Activated T-helper 17 cell treated with anti-CD3 and anti-CD28 coated beads, Interleukin-2, amount 50 U/mL, for 72 hours (primary cell): ENCODE measurements at regions not wholly inside any gene's neighbourhood (a gene's known extent, or its start where the extent isn't known, plus 50 kb on each side); places are given as distances from the start of the nearest gene placed in this dataset.
"Not testable (repeated sequence)": the region's sequence is repeated elsewhere in the genome, so short reads cannot be mapped to it uniquely, and the experiment has no call there.

Experiments used
- ATAC-seq: fragments of 150-1000 bp; cut with Tn5 transposase; replicated peaks from 2 replicates; pipeline ENCODE4 v1.10.0; 2021; ENCODE audit warnings: mild to moderate bottlenecking, moderate library complexity
- H3K27ac Mint-ChIP-seq: one replicate; pipeline ENCODE4 v1.8.0; 2022; ENCODE audit warnings: mixed read lengths
- H3K27me3 Mint-ChIP-seq: one replicate; pipeline ENCODE4 v1.8.0; 2022; ENCODE audit warnings: mixed read lengths
- H3K36me3 Mint-ChIP-seq: one replicate; pipeline ENCODE4 v1.8.0; 2022; ENCODE audit warnings: low read depth, mild to moderate bottlenecking, mixed read lengths
- H3K4me1 Mint-ChIP-seq: one replicate; pipeline ENCODE4 v1.8.0; 2022; ENCODE audit warnings: mixed read lengths
- H3K4me3 Mint-ChIP-seq: one replicate; pipeline ENCODE4 v1.8.0; 2022; ENCODE audit warnings: mild to moderate bottlenecking, mixed read lengths
- H3K9me3 Mint-ChIP-seq: one replicate; pipeline ENCODE4 v1.8.0; 2022; ENCODE audit warnings: mixed read lengths

- not testable (repeated sequence) for ATAC-seq, H3K9me3 Mint-ChIP-seq, H3K4me3 Mint-ChIP-seq, H3K36me3 Mint-ChIP-seq, H3K27me3 Mint-ChIP-seq, H3K4me1 Mint-ChIP-seq, H3K27ac Mint-ChIP-seq
Measured at GRCh38 chr2:91503959-91504741, 2812.7 kb downstream of the RPIA start.

DNA sequence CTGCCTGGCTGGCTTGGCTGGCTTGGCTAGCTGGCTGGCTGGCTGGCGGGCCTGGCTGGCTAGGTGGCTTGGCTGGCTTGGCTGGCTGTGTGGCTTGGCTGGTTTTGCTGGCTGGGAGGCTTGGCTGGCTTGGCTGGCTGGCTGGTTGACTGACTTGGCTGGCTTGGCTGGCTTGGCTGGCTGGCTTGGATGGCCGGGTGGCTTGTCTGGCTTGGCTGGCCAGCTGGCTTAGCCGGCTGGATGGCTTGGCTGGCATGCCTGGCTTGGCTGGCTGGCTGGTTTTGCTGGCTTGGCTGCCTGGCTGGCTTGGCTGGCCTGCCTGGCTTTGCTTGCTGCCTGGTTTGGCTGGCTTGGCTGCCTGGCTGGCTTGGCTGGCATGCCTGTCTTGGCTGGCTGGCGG, 2817.3 kb downstream of the RPIA start:
- not testable (repeated sequence) for ATAC-seq, H3K4me1 Mint-ChIP-seq, H3K9me3 Mint-ChIP-seq, H3K27me3 Mint-ChIP-seq, H3K36me3 Mint-ChIP-seq, H3K4me3 Mint-ChIP-seq, H3K27ac Mint-ChIP-seq

DNA sequence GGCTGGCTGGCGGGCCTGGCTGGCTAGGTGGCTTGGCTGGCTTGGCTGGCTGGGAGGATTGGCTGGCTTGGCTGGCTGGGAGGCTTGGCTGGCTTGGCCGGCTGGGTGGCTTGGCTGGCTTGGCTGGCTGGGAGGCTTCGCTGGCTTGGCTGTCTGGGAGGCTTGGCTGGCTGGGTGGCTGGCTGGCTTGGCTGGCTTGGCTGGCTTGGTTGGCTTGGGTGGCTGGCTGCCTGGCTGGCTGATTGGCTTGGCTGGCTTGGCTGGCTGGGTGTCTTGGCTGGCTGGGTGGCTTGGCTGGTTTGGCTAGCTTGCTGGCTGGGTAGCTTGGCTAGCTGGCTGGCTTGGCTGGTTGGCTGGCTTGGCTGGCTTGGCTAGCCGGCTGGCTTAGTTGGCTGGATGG, 2817.8 kb downstream of the RPIA start:
- H3K4me3 Mint-ChIP-seq, H3K27me3 Mint-ChIP-seq, H3K36me3 Mint-ChIP-seq, H3K27ac Mint-ChIP-seq, H3K4me1 Mint-ChIP-seq, ATAC-seq, H3K9me3 Mint-ChIP-seq: not testable (repeated sequence)

- H3K9me3 Mint-ChIP-seq, H3K4me1 Mint-ChIP-seq, H3K27ac Mint-ChIP-seq, H3K4me3 Mint-ChIP-seq, ATAC-seq, H3K27me3 Mint-ChIP-seq, H3K36me3 Mint-ChIP-seq: not testable (repeated sequence)
Measured at GRCh38 chr2:91511166-91511565, 2819.7 kb downstream of the RPIA start.

DNA sequence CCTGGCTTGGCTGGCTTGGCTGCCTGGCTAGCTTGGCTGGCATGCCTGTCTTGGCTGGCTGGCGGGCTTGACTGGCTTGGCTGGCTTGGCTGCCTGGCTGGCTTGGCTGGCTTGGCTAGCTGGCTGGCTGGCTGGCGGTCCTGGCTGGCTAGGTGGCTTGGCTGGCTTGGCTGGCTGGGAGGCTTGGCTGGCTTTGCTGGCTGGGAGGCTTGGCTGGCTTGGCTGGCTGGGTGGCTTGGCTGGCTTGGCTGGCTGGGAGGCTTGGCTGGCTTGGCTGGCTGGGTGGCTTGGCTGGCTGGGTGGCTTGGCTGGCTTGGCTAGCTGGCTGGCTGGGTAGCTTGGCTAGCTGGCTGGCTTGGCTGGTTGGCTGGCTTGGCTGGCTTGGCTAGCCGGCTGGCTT, 2824.5 kb downstream of the RPIA start:
- not testable (repeated sequence) for H3K9me3 Mint-ChIP-seq, H3K27ac Mint-ChIP-seq

GRCh38 chr2:91516669-91517068, 2825.2 kb downstream of the RPIA start:
- not testable (repeated sequence) for H3K36me3 Mint-ChIP-seq, H3K4me1 Mint-ChIP-seq

More for the DNA sequence above, 2824.5 kb downstream of the RPIA start:
- not testable (repeated sequence) for H3K27me3 Mint-ChIP-seq, H3K4me1 Mint-ChIP-seq, H3K4me3 Mint-ChIP-seq, H3K36me3 Mint-ChIP-seq, ATAC-seq

DNA sequence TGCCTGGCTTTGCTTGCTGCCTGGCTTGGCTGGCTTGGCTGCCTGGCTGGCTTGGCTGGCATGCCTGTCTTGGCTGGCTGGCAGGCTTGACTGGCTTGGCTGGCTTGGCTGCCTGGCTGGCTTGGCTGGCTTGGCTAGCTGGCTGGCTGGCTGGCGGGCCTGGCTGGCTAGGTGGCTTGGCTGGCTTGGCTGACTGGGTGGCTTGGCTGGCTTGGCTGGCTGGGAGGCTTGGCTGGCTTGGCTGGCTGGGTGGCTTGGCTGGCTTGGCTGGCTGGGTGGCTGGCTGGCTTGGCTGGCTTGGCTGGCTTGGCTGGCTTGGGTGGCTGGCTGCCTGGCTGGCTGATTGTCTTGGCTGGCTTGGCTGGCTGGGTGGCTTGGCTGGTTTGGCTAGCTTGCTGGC, 2826.4 kb downstream of the RPIA start:
- H3K4me1 Mint-ChIP-seq, H3K27me3 Mint-ChIP-seq, H3K27ac Mint-ChIP-seq, ATAC-seq, H3K9me3 Mint-ChIP-seq, H3K4me3 Mint-ChIP-seq, H3K36me3 Mint-ChIP-seq: not testable (repeated sequence)

More at GRCh38 chr2:91516669-91517068, 2825.2 kb downstream of the RPIA start:
- ATAC-seq, H3K27ac Mint-ChIP-seq, H3K27me3 Mint-ChIP-seq, H3K4me3 Mint-ChIP-seq, H3K9me3 Mint-ChIP-seq: not testable (repeated sequence)

GRCh38 chr2:91518361-91518981, 2827.0 kb downstream of the RPIA start:
- H3K27me3 Mint-ChIP-seq, H3K36me3 Mint-ChIP-seq, ATAC-seq, H3K27ac Mint-ChIP-seq, H3K4me3 Mint-ChIP-seq, H3K9me3 Mint-ChIP-seq, H3K4me1 Mint-ChIP-seq: not testable (repeated sequence)

GRCh38 chr2:91519359-91519758, 2827.9 kb downstream of the RPIA start:
- not testable (repeated sequence) for H3K27ac Mint-ChIP-seq, ATAC-seq, H3K9me3 Mint-ChIP-seq, H3K36me3 Mint-ChIP-seq, H3K27me3 Mint-ChIP-seq, H3K4me3 Mint-ChIP-seq, H3K4me1 Mint-ChIP-seq

GRCh38 chr2:91519914-91520313, 2828.4 kb downstream of the RPIA start:
- H3K27ac Mint-ChIP-seq, H3K36me3 Mint-ChIP-seq, H3K27me3 Mint-ChIP-seq, ATAC-seq, H3K9me3 Mint-ChIP-seq, H3K4me3 Mint-ChIP-seq, H3K4me1 Mint-ChIP-seq: not testable (repeated sequence)

DNA sequence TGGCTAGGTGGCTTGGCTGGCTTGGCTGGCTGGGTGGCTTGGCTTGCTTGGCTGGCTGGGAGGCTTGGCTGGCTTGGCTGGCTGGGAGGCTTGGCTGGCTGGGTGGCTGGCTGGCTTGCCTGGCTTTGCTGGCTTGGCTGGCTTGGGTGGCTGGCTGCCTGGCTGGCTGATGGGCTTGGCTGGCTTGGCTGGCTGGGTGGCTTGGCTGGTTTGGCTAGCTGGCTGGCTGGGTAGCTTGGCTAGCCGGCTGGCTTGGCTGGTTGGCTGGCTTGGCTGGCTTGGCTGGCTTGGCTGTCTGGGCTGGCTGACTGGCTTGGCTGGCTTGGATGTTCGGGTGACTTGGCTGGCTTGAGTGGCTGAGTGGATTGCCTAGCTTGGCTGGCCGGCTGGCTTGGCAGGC, 2829.1 kb downstream of the RPIA start:
- not testable (repeated sequence) for H3K4me3 Mint-ChIP-seq, ATAC-seq, H3K36me3 Mint-ChIP-seq, H3K27ac Mint-ChIP-seq, H3K27me3 Mint-ChIP-seq, H3K9me3 Mint-ChIP-seq, H3K4me1 Mint-ChIP-seq

- not testable (repeated sequence) for H3K36me3 Mint-ChIP-seq, H3K27me3 Mint-ChIP-seq, H3K9me3 Mint-ChIP-seq, H3K4me3 Mint-ChIP-seq, H3K4me1 Mint-ChIP-seq, H3K27ac Mint-ChIP-seq, ATAC-seq
Measured at GRCh38 chr2:91520972-91521535, 2829.6 kb downstream of the RPIA start.

DNA sequence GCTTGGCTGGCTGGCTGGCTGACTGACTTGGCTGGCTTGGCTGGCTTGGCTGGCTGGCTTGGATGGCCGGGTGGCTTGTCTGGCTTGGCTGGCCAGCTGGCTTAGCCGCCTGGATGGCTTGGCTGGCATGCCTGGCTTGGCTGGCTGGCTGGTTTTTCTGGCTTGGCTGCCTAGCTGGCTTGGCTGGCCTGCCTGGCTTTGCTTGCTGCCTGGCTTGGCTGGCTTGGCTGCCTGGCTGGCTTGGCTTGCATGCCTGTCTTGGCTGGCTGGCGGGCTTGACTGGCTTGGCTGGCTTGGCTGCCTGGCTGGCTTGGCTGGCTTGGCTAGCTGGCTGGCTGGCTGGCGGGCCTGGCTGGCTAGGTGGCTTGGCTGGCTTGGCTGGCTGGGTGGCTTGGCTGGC, 2830.5 kb downstream of the RPIA start:
- not testable (repeated sequence) for H3K36me3 Mint-ChIP-seq, H3K4me3 Mint-ChIP-seq, H3K27ac Mint-ChIP-seq, H3K27me3 Mint-ChIP-seq, H3K4me1 Mint-ChIP-seq, ATAC-seq, H3K9me3 Mint-ChIP-seq

- H3K4me1 Mint-ChIP-seq, ATAC-seq, H3K36me3 Mint-ChIP-seq, H3K27ac Mint-ChIP-seq, H3K9me3 Mint-ChIP-seq, H3K27me3 Mint-ChIP-seq, H3K4me3 Mint-ChIP-seq: not testable (repeated sequence)
Measured at GRCh38 chr2:91522877-91523276, 2831.4 kb downstream of the RPIA start.

GRCh38 chr2:91523751-91524150, 2832.3 kb downstream of the RPIA start:
- H3K36me3 Mint-ChIP-seq, H3K9me3 Mint-ChIP-seq, H3K4me1 Mint-ChIP-seq, ATAC-seq, H3K4me3 Mint-ChIP-seq, H3K27ac Mint-ChIP-seq, H3K27me3 Mint-ChIP-seq: not testable (repeated sequence)
